SK-N-MC (cell line): ENCODE measurements at regions not wholly inside any gene's neighbourhood (a gene's known extent, or its start where the extent isn't known, plus 50 kb on each side); places are given as distances from the start of the nearest gene placed in this dataset.

Experiments used
- EZH2 ChIP-seq: fragments of 200-600 bp; sonication (generic); IDR thresholded peaks from one replicate; pipeline ENCODE4 v1.6.1; 2017; ENCODE audit warnings: antibody characterized with exemption
- POLR2AphosphoS5 ChIP-seq: IDR thresholded peaks from 2 replicates; pipeline ENCODE4 v1.6.1; 2012; ENCODE audit warnings: mild to moderate bottlenecking, low read depth, low read length, borderline replicate concordance

DNA sequence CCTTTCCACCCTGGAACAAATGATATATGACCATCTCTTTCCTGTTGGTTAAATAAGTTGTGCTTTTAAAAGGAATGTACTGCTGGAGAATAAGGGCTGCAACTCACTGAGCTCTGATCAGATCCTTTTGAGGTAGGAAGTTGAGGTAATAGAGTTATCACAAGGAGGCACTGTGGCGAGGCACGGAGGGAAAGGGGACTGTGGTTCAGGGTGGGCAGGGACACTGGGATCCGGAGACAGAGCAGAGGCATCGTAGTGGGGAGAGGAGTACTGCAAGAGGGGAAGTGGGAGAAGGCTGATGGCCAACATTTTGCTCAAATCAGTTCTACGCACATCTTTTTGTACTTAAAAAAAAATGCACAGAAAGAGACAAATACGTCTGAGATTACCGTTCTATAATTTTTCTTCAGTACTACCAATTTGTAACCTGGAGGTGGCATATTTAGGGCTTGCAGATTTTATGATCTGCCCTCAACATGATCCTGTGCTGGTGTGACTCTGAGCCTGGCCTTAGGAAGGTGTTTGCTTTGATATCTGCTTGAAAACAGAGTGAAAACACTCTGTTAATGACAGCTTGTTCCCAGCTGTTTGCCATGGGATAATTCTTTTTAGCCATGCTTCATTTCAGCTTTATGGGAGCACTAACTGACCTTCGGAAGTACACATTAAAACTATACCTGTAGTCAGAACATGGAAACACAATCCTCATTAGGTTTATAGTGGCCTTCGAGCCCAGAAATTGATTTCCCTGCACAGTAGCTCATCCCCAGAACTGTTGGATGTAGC, 168.1 kb downstream of the KCNE4 start:
- TF ChIP-seq EZH2 (no peak), POLR2AphosphoS5 (no peak)
